PFSK-1 (cell line): ENCODE measurements at regions not wholly inside any gene's neighbourhood (a gene's known extent, or its start where the extent isn't known, plus 50 kb on each side); places are given as distances from the start of the nearest gene placed in this dataset.

Source experiments
- POLR2AphosphoS5 ChIP-seq: IDR thresholded peaks from 2 replicates; pipeline ENCODE4 v1.6.1; 2012; ENCODE audit warnings: low read depth, mild to moderate bottlenecking, control low read depth, low read length, moderate library complexity
- REST ChIP-seq, 2 experiments: IDR thresholded peaks; 2 replicates each; pipeline versions ENCODE4 v1.6.1 to v1.8.0; 2011 to 2012; ENCODE audit warnings: low read depth in 2 of 2, low read length in 2 of 2, control low read depth in 1 of 2, inconsistent platforms in 1 of 2, mild to moderate bottlenecking in 1 of 2, moderate library complexity in 1 of 2; ENCODE audit not compliant: insufficient read depth in 1 of 2

GRCh38 chr18:11497585-11497984 lies 111.8 kb upstream of the SLC35G4 start:
- TF ChIP-seq POLR2AphosphoS5: no peak
- no peak for TF ChIP-seq REST (IDR thresholded peaks at IDR 0.05; ENCODE audit: insufficient read depth in 1 of 2, low read depth in 2 of 2, low read length in 2 of 2)
